ENCODE measurements at regions not wholly inside any gene's neighbourhood (a gene's known extent, or its start where the extent isn't known, plus 50 kb on each side); places are given as distances from the start of the nearest gene placed in this dataset.

DNA sequence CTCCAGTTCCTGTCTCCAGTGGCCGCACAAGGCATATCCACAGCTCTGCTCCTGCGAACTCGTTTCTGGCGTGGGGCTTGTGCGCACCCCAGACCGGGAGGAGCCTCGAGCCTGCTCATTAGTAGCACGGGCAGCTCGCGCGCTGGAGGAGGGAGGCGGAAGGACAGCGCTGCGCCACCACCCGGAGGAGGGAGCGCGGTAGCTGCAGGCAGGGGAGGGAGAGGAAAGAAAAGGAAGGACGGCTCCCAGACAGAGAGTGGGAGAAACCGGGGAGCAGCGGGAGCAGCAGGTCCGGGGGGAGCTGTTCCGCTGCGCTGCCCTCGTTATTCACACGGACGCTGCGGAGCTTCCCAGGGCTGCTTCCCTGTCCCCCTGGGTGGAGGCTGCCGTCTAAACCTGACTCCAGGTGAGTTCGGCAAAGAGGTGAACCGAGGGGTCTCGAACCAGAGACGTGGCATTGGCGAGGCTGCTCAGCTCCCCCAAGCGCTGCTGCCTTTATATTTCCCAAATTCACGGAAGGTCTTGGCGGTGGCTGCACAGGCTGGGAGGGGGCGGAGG lies 121.3 kb upstream of the ZNF717 start:
- TF ChIP-seq, protein P1, sequence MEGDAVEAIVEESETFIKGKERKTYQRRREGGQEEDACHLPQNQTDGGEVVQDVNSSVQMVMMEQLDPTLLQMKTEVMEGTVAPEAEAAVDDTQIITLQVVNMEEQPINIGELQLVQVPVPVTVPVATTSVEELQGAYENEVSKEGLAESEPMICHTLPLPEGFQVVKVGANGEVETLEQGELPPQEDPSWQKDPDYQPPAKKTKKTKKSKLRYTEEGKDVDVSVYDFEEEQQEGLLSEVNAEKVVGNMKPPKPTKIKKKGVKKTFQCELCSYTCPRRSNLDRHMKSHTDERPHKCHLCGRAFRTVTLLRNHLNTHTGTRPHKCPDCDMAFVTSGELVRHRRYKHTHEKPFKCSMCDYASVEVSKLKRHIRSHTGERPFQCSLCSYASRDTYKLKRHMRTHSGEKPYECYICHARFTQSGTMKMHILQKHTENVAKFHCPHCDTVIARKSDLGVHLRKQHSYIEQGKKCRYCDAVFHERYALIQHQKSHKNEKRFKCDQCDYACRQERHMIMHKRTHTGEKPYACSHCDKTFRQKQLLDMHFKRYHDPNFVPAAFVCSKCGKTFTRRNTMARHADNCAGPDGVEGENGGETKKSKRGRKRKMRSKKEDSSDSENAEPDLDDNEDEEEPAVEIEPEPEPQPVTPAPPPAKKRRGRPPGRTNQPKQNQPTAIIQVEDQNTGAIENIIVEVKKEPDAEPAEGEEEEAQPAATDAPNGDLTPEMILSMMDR (IDR thresholded peaks at IDR 0.05) = no peak
- TF ChIP-seq EP300 (IDR thresholded peaks at IDR 0.05; ENCODE audit: low read depth) (no peak), POLR2A (IDR thresholded peaks at IDR 0.05) (no peak)

Data from transverse colon (tissue), 3 donors.